Ishikawa (cell line): ENCODE measurements at regions not wholly inside any gene's neighbourhood (a gene's known extent, or its start where the extent isn't known, plus 50 kb on each side); places are given as distances from the start of the nearest gene placed in this dataset.

Source experiments
- CEBPB ChIP-seq: IDR thresholded peaks from 2 replicates; pipeline ENCODE4 v1.6.1; 2012
- CREB1 ChIP-seq: IDR thresholded peaks from 2 replicates; pipeline ENCODE4 v1.6.1; 2012; ENCODE audit warnings: low read depth
- EGR1 ChIP-seq: IDR thresholded peaks from 2 replicates; pipeline ENCODE4 v1.6.1; 2012
- EP300 ChIP-seq: IDR thresholded peaks from 2 replicates; pipeline ENCODE4 v1.6.1; 2012; ENCODE audit warnings: borderline replicate concordance
- FOXM1 ChIP-seq: IDR thresholded peaks from 2 replicates; pipeline ENCODE4 v1.6.1; 2012; ENCODE audit warnings: low read depth, borderline replicate concordance
- NFIC ChIP-seq: IDR thresholded peaks from 2 replicates; pipeline ENCODE4 v1.6.1; 2012
- RAD21 ChIP-seq: IDR thresholded peaks from 2 replicates; pipeline ENCODE4 v1.6.1; 2012; ENCODE audit warnings: low read depth
- REST ChIP-seq: IDR thresholded peaks from 2 replicates; pipeline ENCODE4 v1.6.1; 2012; ENCODE audit warnings: low read depth, mild to moderate bottlenecking
- TAF1 ChIP-seq: IDR thresholded peaks from 2 replicates; pipeline ENCODE4 v1.6.1; 2012; ENCODE audit warnings: low read depth, mild to moderate bottlenecking
- TCF12 ChIP-seq: IDR thresholded peaks from 2 replicates; pipeline ENCODE4 v1.6.1; 2012; ENCODE audit warnings: low read depth
- TEAD4 ChIP-seq: IDR thresholded peaks from 2 replicates; pipeline ENCODE4 v1.6.1; 2012
- USF1 ChIP-seq: IDR thresholded peaks from 2 replicates; pipeline ENCODE4 v1.6.1; 2012
- YY1 ChIP-seq: IDR thresholded peaks from 2 replicates; pipeline ENCODE4 v1.6.1; 2012; ENCODE audit warnings: low read depth
- ZBTB7A ChIP-seq: IDR thresholded peaks from 2 replicates; pipeline ENCODE4 v1.6.1; 2012; ENCODE audit warnings: low read depth

GRCh38 chr3:95711789-95712188 is 1102.6 kb upstream of the EPHA6 start:
- TF ChIP-seq FOXM1 (no peak), CREB1 (no peak), REST (no peak)

GRCh38 chr3:95715128-95715527 is 1099.3 kb upstream of the EPHA6 start:
- TF ChIP-seq YY1 (no peak), REST (no peak), EP300 (no peak), FOXM1 (no peak), NFIC (no peak), USF1 (no peak), TAF1 (no peak), TEAD4 (no peak), EGR1 (no peak), ZBTB7A (no peak), RAD21 (no peak)

GRCh38 chr3:95717048-95717447 is 1097.3 kb upstream of the EPHA6 start:
- TF ChIP-seq USF1 (no peak), CREB1 (no peak), EGR1 (no peak), EP300 (no peak)

- TF ChIP-seq YY1 (no peak), TCF12 (no peak), FOXM1 (no peak), TEAD4 (no peak)
Measured at GRCh38 chr3:95718168-95718567, 1096.2 kb upstream of the EPHA6 start.

- no peak for TF ChIP-seq USF1
Measured at GRCh38 chr3:95719481-95719880, 1094.9 kb upstream of the EPHA6 start.

GRCh38 chr3:95721938-95722337 is 1092.5 kb upstream of the EPHA6 start:
- TF ChIP-seq NFIC (no peak), CEBPB (peak; percentile 54; the same call in 1 of the 2 replicates), TAF1 (no peak)

DNA sequence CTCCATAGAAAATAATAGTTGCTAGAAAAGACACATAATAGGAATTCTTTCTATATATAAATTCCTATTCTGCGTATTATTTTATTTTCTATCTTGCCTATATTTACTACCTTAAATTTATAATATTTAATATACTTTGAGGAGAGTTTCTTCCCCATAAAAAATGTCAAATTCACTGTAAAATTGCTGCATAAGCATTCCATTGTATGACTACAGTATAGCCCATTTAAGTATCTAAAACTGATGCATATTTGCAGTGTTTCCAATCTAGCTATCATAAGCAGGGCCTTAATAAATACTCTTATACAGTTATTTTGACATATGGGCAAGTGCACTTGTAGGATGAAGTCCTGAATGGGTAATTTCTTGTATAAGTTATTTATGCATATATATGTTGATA is 1088.6 kb upstream of the EPHA6 start:
- TF ChIP-seq TEAD4 = no peak
- TF ChIP-seq EP300 = no peak
- TF ChIP-seq NFIC = no peak
- no peak for TF ChIP-seq YY1
- no peak for TF ChIP-seq TCF12
- no peak for TF ChIP-seq RAD21
- no peak for TF ChIP-seq REST
